ENCODE measurements at regions not wholly inside any gene's neighbourhood (a gene's known extent, or its start where the extent isn't known, plus 50 kb on each side); places are given as distances from the start of the nearest gene placed in this dataset.

DNA sequence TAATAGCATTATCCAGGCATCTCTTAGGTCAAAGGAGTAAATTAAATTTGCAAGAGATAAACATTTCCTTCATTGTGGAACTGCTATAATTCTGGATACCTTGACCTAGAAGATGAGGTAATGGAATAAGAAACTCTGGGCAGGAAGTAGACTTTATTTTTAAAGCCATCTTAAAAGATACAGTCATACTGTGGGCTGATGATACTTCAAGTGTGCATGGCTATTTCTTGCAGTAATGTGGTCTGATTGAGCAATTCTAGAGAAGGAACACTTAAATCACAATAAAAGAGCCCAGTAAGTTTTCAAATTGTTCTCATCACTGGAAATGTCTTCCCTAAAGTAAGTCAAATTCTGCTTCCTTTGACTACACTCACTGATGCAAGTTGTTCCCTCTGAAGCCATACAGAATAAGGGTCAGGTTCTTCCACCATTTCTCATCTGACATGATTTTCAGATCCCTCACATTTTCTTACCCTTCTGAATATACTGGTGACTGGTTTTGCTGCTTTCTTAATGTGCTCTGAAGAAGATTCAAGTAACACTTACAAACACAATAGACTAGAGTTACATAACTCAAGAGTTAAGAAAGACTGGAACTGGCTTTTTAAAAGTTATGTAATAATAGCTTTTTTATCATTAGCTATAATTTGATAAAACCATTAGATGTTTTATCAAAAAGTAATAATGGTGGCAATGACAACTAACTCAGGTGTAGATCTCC is 62.6 kb upstream of the TMEM244 start:
- no peaks in the 10 kb centered on the region for H3K27me3 ChIP-seq (ENCODE audit: low read length)
- no peaks in the 10 kb centered on the region for H4K20me1 ChIP-seq (ENCODE audit: low read depth, low read length)
- no peaks in the 10 kb centered on the region for H3K9me3 ChIP-seq (ENCODE audit: insufficient read depth, low read length)
- no peaks in the 10 kb centered on the region for H3K36me3 ChIP-seq (ENCODE audit: low read length)
- no peaks in the 10 kb centered on the region for H3K79me2 ChIP-seq (ENCODE audit: insufficient read depth, low read length)
- H3K4me3 ChIP-seq (ENCODE audit: insufficient read depth, low read length, poor library complexity, severe bottlenecking), result no peak overlapping the region
- no peaks in the 10 kb centered on the region for H3K9me2 ChIP-seq (replicated peaks; ENCODE audit: insufficient read depth, low read length)
- no peak overlapping the region for H3K27ac ChIP-seq (ENCODE audit: low read depth, low read length)
- no peak overlapping the region for H3K4me2 ChIP-seq (ENCODE audit: low read depth, low read length, poor library complexity, severe bottlenecking)
- no peaks in the 10 kb centered on the region for H3F3A ChIP-seq (ENCODE audit: insufficient read depth)
- H3K9ac ChIP-seq (ENCODE audit: low read length), result no peak overlapping the region
- H2AFZ ChIP-seq (ENCODE audit: low read depth, low read length, severe bottlenecking), result no peak overlapping the region
- TF ChIP-seq EZH2phosphoT487 (conservative IDR thresholded peaks at IDR 0.05; ENCODE audit: low read length), result no peak
- TF ChIP-seq, protein P1, sequence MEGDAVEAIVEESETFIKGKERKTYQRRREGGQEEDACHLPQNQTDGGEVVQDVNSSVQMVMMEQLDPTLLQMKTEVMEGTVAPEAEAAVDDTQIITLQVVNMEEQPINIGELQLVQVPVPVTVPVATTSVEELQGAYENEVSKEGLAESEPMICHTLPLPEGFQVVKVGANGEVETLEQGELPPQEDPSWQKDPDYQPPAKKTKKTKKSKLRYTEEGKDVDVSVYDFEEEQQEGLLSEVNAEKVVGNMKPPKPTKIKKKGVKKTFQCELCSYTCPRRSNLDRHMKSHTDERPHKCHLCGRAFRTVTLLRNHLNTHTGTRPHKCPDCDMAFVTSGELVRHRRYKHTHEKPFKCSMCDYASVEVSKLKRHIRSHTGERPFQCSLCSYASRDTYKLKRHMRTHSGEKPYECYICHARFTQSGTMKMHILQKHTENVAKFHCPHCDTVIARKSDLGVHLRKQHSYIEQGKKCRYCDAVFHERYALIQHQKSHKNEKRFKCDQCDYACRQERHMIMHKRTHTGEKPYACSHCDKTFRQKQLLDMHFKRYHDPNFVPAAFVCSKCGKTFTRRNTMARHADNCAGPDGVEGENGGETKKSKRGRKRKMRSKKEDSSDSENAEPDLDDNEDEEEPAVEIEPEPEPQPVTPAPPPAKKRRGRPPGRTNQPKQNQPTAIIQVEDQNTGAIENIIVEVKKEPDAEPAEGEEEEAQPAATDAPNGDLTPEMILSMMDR (IDR thresholded peaks at IDR 0.05; ENCODE audit: insufficient read depth, low read length, poor library complexity, severe bottlenecking), result no peak

GRCh38 chr6:129921169-129921817 is 60.2 kb upstream of the TMEM244 start:
- H3K4me2 ChIP-seq (ENCODE audit: low read depth, low read length, poor library complexity, severe bottlenecking), result no peak overlapping the region
- TF ChIP-seq EZH2phosphoT487 (conservative IDR thresholded peaks at IDR 0.05; ENCODE audit: low read length), result no peak
- TF ChIP-seq, protein P1 (IDR thresholded peaks at IDR 0.05; ENCODE audit: insufficient read depth, low read length, poor library complexity, severe bottlenecking), result no peak
- H3K27ac ChIP-seq (ENCODE audit: low read depth, low read length), result no peak overlapping the region

DNA sequence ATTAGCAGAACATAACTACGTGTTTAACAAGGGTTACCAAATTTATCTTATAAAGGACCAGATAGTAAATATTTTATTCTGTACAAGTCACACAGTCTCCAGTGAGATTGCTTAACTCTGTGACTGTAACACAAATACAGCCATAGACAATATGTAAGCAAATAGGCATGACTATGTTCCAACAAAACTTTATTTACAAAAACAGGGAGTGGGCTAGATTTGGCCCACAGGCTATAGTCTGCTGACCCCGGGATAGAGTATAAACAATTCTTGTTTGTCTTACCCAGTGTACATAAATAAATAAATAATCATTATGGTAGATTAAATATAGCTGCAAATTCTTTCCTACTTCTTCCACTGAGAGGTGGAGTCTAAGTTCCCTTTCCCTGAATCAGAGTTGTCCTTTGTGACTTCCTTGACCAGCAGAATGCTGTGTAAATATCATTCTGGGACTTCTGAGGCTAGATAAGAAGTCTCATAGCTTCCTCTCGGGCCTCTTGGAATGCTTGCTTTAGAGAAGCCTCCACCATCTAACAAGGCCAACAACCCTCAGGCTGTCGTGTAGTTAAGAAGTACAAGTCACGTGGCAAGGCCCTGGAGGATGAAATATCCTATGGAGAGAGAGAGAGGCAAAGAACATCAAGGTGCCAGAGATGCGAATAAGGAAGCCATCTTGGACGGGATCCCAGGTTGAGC is 59.1 kb upstream of the TMEM244 start:
- Histone ChIP-seq H3K27ac (ENCODE audit: low read depth, low read length) (no peak overlapping the region), H2AFZ (ENCODE audit: low read depth, low read length, severe bottlenecking) (no peak overlapping the region), H3K36me3 (ENCODE audit: low read length) (no peaks in the 10 kb centered on the region), H3K9ac (ENCODE audit: low read length) (no peak overlapping the region), H3K9me2 (replicated peaks; ENCODE audit: insufficient read depth, low read length) (no peaks in the 10 kb centered on the region), H3K9me3 (ENCODE audit: insufficient read depth, low read length) (no peaks in the 10 kb centered on the region), H3K4me2 (ENCODE audit: low read depth, low read length, poor library complexity, severe bottlenecking) (no peak overlapping the region), H3F3A (ENCODE audit: insufficient read depth) (no peaks in the 10 kb centered on the region), H3K79me2 (ENCODE audit: insufficient read depth, low read length) (no peaks in the 10 kb centered on the region), H3K4me3 (ENCODE audit: insufficient read depth, low read length, poor library complexity, severe bottlenecking) (no peak overlapping the region), H3K27me3 (ENCODE audit: low read length) (no peaks in the 10 kb centered on the region), H4K20me1 (ENCODE audit: low read depth, low read length) (no peaks in the 10 kb centered on the region)
- TF ChIP-seq, protein P1 (IDR thresholded peaks at IDR 0.05; ENCODE audit: insufficient read depth, low read length, poor library complexity, severe bottlenecking), result no peak
- TF ChIP-seq EZH2phosphoT487 (conservative IDR thresholded peaks at IDR 0.05; ENCODE audit: low read length), result no peak

More at GRCh38 chr6:129921169-129921817, 60.2 kb upstream of the TMEM244 start:
- Histone ChIP-seq H3K9me2 (replicated peaks; ENCODE audit: insufficient read depth, low read length) (no peaks in the 10 kb centered on the region), H3K9me3 (ENCODE audit: insufficient read depth, low read length) (no peaks in the 10 kb centered on the region), H3K9ac (ENCODE audit: low read length) (no peak overlapping the region), H3K79me2 (ENCODE audit: insufficient read depth, low read length) (no peaks in the 10 kb centered on the region), H3K4me3 (ENCODE audit: insufficient read depth, low read length, poor library complexity, severe bottlenecking) (no peak overlapping the region), H3K36me3 (ENCODE audit: low read length) (no peaks in the 10 kb centered on the region), H4K20me1 (ENCODE audit: low read depth, low read length) (no peaks in the 10 kb centered on the region), H3F3A (ENCODE audit: insufficient read depth) (no peaks in the 10 kb centered on the region), H2AFZ (ENCODE audit: low read depth, low read length, severe bottlenecking) (no peak overlapping the region), H3K27me3 (ENCODE audit: low read length) (no peaks in the 10 kb centered on the region)

All from SU-DHL-6 (cell line).